SK-N-SH treated with all-trans-retinoic acid at 6 μM for 48 hours (cell line): ENCODE measurements at regions not wholly inside any gene's neighbourhood (a gene's known extent, or its start where the extent isn't known, plus 50 kb on each side); places are given as distances from the start of the nearest gene placed in this dataset.

Experiments used
- ATAC-seq: fragments of 200-7000 bp; cut with Tn5 transposase; 3 replicates; pipeline ENCODE4 v1.9.1; 2020; ENCODE audit warnings: mild to moderate bottlenecking, moderate library complexity
- ARNTL ChIP-seq: fragments of 450-650 bp; formaldehyde crosslinking; IDR thresholded peaks from 2 replicates; pipeline ENCODE4 v1.5.0; 2020; ENCODE audit warnings: low read depth, mild to moderate bottlenecking, moderate library complexity, borderline replicate concordance
- BACH2 ChIP-seq: fragments of 250-450 bp; sonication (Bioruptor Pico); IDR thresholded peaks from 2 replicates; pipeline ENCODE4 v1.9.0; 2021; ENCODE audit warnings: mild to moderate bottlenecking, borderline replicate concordance
- CREB5 ChIP-seq: fragments of 250-450 bp; sonication (Bioruptor Pico); IDR thresholded peaks from 2 replicates; pipeline ENCODE4 v1.5.1; 2020; ENCODE audit warnings: low read depth, mild to moderate bottlenecking, moderate library complexity
- CSDC2 ChIP-seq: fragments of 250-450 bp; sonication (Bioruptor Pico); IDR thresholded peaks from 2 replicates; pipeline ENCODE4 v1.5.0; 2020; ENCODE audit warnings: mild to moderate bottlenecking, moderate library complexity
- ESRRG ChIP-seq: fragments of 250-450 bp; sonication (Bioruptor Pico); IDR thresholded peaks from 2 replicates; pipeline ENCODE4 v1.6.1; 2021; ENCODE audit warnings: mild to moderate bottlenecking
- GLIS3 ChIP-seq: fragments of 250-450 bp; sonication (Bioruptor Pico); IDR thresholded peaks from 2 replicates; pipeline ENCODE4 v1.5.0; 2020; ENCODE audit warnings: mild to moderate bottlenecking, moderate library complexity
- ISL1 ChIP-seq: fragments of 250-450 bp; sonication (Bioruptor Pico); IDR thresholded peaks from 2 replicates; pipeline ENCODE4 v2.1.2; 2022; ENCODE audit warnings: mild to moderate bottlenecking, moderate library complexity
- OSR1 ChIP-seq: fragments of 250-450 bp; sonication (Bioruptor Pico); IDR thresholded peaks from 2 replicates; pipeline ENCODE4 v1.8.0; 2022; ENCODE audit warnings: moderate library complexity, mild to moderate bottlenecking, inconsistent platforms
- PPARA ChIP-seq: fragments of 250-450 bp; sonication (Bioruptor Pico); IDR thresholded peaks from 2 replicates; pipeline ENCODE4 v1.5.0; 2020; ENCODE audit warnings: mild to moderate bottlenecking, borderline replicate concordance
- RARB ChIP-seq: fragments of 250-450 bp; sonication (Bioruptor Pico); IDR thresholded peaks from 2 replicates; pipeline ENCODE4 v1.8.0; 2021; ENCODE audit warnings: mild to moderate bottlenecking, moderate library complexity
- TOX ChIP-seq: fragments of 250-450 bp; sonication (Bioruptor Pico); IDR thresholded peaks from 2 replicates; pipeline ENCODE4 v1.8.0; 2021; ENCODE audit warnings: mild to moderate bottlenecking, moderate library complexity, borderline replicate concordance
- ZFP3 ChIP-seq: fragments of 250-450 bp; sonication (Bioruptor Pico); IDR thresholded peaks from 2 replicates; pipeline ENCODE4 v1.5.0; 2020; ENCODE audit warnings: mild to moderate bottlenecking, moderate library complexity
- ZFP30 ChIP-seq: fragments of 450-650 bp; formaldehyde crosslinking; IDR thresholded peaks from 2 replicates; pipeline ENCODE4 v1.5.0; 2022; ENCODE audit warnings: mild to moderate bottlenecking, moderate library complexity
- ZNF565 ChIP-seq: fragments of 450-650 bp; formaldehyde crosslinking; conservative IDR thresholded peaks from 2 replicates; pipeline ENCODE4 v1.5.0; 2020; ENCODE audit warnings: low read depth, mild to moderate bottlenecking, moderate library complexity
- ZNF70 ChIP-seq: fragments of 450-650 bp; formaldehyde crosslinking; IDR thresholded peaks from 2 replicates; pipeline ENCODE4 v1.5.0; 2020; ENCODE audit warnings: mild to moderate bottlenecking, moderate library complexity
- ZNF8 ChIP-seq: fragments of 450-650 bp; formaldehyde crosslinking; IDR thresholded peaks from 2 replicates; pipeline ENCODE4 v1.5.0; 2020; ENCODE audit warnings: mild to moderate bottlenecking, moderate library complexity
- TF ChIP-seq, protein P1 (sequence below): fragments of 250-450 bp; sonication (Bioruptor Pico); IDR thresholded peaks from 2 replicates; pipeline ENCODE4 v1.8.0; 2021; ENCODE audit warnings: low read depth, mild to moderate bottlenecking, moderate library complexity, borderline replicate concordance
- TF ChIP-seq, protein P2 (sequence below): fragments of 250-450 bp; sonication (Bioruptor Pico); IDR thresholded peaks from 2 replicates; pipeline ENCODE4 v1.8.0; 2020; ENCODE audit warnings: mild to moderate bottlenecking, moderate library complexity, borderline replicate concordance

- ATAC-seq = no peak
Observed at GRCh38 chr2:163479599-163479998, 256.2 kb downstream of the FIGN start.

GRCh38 chr2:163475815-163476214 lies 260.0 kb downstream of the FIGN start:
- TF ChIP-seq, protein P1, sequence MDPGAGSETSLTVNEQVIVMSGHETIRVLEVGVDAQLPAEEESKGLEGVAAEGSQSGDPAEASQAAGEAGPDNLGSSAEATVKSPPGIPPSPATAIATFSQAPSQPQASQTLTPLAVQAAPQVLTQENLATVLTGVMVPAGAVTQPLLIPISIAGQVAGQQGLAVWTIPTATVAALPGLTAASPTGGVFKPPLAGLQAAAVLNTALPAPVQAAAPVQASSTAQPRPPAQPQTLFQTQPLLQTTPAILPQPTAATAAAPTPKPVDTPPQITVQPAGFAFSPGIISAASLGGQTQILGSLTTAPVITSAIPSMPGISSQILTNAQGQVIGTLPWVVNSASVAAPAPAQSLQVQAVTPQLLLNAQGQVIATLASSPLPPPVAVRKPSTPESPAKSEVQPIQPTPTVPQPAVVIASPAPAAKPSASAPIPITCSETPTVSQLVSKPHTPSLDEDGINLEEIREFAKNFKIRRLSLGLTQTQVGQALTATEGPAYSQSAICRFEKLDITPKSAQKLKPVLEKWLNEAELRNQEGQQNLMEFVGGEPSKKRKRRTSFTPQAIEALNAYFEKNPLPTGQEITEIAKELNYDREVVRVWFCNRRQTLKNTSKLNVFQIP = no peak
- no peak for TF ChIP-seq RARB (CRISPR knock-in tag)
- no peak for TF ChIP-seq ISL1 (CRISPR knock-in tag)
- TF ChIP-seq CREB5 (CRISPR knock-in tag) = no peak
- TF ChIP-seq GLIS3 (CRISPR knock-in tag) = no peak
- no peak for TF ChIP-seq ZNF8 (CRISPR knock-in tag)
- ATAC-seq = no peak

More at GRCh38 chr2:163479599-163479998, 256.2 kb downstream of the FIGN start:
- no peak for TF ChIP-seq PPARA (CRISPR knock-in tag)
- TF ChIP-seq, protein P1 = no peak
- no peak for TF ChIP-seq ISL1 (CRISPR knock-in tag)
- no peak for TF ChIP-seq BACH2 (CRISPR knock-in tag)
- no peak for TF ChIP-seq CREB5 (CRISPR knock-in tag)
- TF ChIP-seq ESRRG (CRISPR knock-in tag) = no peak
- no peak for TF ChIP-seq TOX (CRISPR knock-in tag)
- no peak for TF ChIP-seq ARNTL (CRISPR knock-in tag)
- TF ChIP-seq, protein P2, sequence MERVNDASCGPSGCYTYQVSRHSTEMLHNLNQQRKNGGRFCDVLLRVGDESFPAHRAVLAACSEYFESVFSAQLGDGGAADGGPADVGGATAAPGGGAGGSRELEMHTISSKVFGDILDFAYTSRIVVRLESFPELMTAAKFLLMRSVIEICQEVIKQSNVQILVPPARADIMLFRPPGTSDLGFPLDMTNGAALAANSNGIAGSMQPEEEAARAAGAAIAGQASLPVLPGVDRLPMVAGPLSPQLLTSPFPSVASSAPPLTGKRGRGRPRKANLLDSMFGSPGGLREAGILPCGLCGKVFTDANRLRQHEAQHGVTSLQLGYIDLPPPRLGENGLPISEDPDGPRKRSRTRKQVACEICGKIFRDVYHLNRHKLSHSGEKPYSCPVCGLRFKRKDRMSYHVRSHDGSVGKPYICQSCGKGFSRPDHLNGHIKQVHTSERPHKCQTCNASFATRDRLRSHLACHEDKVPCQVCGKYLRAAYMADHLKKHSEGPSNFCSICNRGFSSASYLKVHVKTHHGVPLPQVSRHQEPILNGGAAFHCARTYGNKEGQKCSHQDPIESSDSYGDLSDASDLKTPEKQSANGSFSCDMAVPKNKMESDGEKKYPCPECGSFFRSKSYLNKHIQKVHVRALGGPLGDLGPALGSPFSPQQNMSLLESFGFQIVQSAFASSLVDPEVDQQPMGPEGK (CRISPR knock-in tag) = no peak
- TF ChIP-seq ZNF70 (CRISPR knock-in tag) = no peak
- TF ChIP-seq ZNF565 (CRISPR knock-in tag) = no peak
- no peak for TF ChIP-seq ZFP30 (CRISPR knock-in tag)

GRCh38 chr2:163474889-163475288 lies 260.9 kb downstream of the FIGN start:
- no peak for ATAC-seq
- TF ChIP-seq ISL1 (CRISPR knock-in tag) (no peak), GLIS3 (CRISPR knock-in tag) (no peak), ZFP3 (no peak), OSR1 (CRISPR knock-in tag) (no peak), ESRRG (CRISPR knock-in tag) (no peak), CSDC2 (no peak), ZNF70 (CRISPR knock-in tag) (no peak), ZNF565 (CRISPR knock-in tag) (no peak), ZNF8 (CRISPR knock-in tag) (no peak), CREB5 (CRISPR knock-in tag) (no peak), ZFP30 (CRISPR knock-in tag) (no peak), ARNTL (CRISPR knock-in tag) (no peak), BACH2 (CRISPR knock-in tag) (no peak)
- TF ChIP-seq, protein P2 (CRISPR knock-in tag) = no peak
